PFSK-1 (cell line): ENCODE measurements at regions not wholly inside any gene's neighbourhood (a gene's known extent, or its start where the extent isn't known, plus 50 kb on each side); places are given as distances from the start of the nearest gene placed in this dataset.

Source experiments
- POLR2AphosphoS5 ChIP-seq: IDR thresholded peaks from 2 replicates; pipeline ENCODE4 v1.6.1; 2012; ENCODE audit warnings: low read depth, mild to moderate bottlenecking, control low read depth, low read length, moderate library complexity
- TAF1 ChIP-seq: IDR thresholded peaks from 2 replicates; pipeline ENCODE4 v1.6.1; 2012; ENCODE audit warnings: low read length, control low read depth, borderline replicate concordance; ENCODE audit not compliant: insufficient read depth

DNA sequence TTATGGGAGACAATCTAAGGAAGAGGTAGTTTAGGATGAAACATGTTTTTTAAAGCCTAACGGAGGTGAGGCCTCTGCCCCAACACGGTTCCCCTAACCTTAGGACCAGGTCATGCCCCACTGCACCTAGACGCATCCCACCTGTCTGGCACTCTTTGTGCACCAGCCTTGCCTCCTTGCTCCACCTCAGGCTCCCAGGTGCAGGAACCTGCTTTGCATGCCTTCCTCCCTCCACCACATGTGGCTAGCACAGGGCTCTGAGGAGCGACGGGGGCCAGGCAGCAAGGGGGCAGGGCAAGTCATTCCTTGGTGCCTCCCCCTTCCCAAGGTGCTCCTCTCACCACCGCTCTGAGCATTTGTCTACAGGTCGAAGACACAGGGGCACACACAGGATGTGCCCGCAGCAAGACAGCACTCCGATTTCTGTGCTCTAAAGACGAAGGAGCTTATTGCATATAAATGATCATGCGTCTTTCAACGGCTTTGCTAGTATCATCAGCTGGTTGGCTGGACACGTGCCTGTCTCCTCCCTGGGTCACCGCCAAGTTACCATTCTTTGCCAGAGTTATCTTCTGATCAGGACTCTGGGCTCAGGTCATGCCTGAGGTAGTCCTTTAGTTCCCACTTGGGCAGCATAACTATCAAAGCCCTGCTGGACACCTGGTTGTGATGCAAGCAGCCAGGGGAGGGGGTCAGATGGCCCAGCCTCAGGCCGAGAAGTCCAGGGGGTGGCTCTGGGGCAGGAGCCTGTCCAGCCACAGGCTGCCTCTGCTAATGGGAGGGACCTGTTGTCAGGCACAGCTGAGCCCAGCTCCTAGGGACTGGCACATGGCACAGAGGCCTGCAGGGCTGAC lies 172.0 kb upstream of the NTM start:
- TF ChIP-seq POLR2AphosphoS5 = no peak
- TF ChIP-seq TAF1 = no peak
